GM19463 (cell line): ENCODE measurements at regions not wholly inside any gene's neighbourhood (a gene's known extent, or its start where the extent isn't known, plus 50 kb on each side); places are given as distances from the start of the nearest gene placed in this dataset.
"Not testable (repeated sequence)": the region's sequence is repeated elsewhere in the genome, so short reads cannot be mapped to it uniquely, and the experiment has no call there.

Experiments
- ATAC-seq: cut with Tn5 transposase; IDR thresholded peaks from one replicate; pipeline ENCODE4 v1.9.1; 2021; ENCODE audit warnings: mild to moderate bottlenecking, moderate library complexity; ENCODE audit not compliant: unreplicated experiment

DNA sequence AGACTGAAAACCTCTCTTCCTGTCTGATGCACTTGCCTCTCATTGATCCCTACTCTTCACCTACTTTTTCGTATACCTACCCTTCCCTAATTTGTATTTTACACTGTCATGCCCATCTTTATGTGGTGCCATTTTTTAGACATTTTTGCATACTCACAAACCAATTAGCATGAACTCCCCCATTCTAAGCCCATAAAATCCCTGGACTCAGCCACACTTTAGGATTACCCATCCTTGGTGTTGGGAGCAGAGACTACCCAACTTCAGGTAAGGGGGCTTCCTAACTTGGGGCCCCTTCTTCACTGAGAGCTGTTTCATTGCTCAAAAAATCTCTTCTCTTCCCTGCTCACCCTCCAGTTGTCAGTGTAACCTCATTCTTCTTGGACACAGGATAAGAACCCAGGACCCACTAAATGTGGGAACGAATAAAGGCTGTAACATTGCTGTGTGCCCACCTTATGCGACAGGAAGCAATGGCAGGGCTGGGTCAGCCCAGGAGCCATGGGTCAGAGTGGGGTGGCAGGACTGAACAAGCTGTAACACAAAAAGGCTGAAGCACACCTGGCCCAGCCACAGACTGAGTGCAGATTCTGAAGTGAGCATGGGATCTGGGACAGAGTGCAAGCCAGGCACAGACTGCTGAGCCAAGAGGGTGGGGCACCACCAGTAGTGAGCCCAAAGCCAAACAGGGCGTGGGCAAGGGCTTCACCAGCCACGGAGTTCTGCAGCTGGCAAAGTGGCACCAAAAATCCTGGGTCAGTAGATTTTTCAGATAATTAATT, 789.1 kb upstream of the HS3ST5 start:
- ATAC-seq, result no peak

DNA sequence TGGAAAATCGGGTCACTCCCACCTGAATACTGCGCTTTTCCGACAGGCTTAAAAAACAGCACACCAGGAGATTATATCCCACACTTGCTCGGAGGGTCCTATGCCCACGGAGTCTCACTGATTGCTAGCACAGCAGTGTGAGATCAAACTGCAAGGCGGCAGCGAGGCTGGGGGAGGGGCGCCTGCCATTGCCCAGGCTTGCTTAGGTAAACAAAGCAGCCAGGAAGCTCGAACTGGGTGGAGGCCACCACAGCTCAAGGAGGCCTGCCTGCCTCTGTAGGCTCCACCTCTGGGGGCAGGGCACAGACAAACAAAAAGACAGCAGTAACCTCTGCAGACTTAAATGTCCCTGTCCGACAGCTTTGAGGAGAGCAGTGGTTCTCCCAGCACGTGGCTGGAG, 778.7 kb upstream of the HS3ST5 start:
- ATAC-seq, result not testable (repeated sequence)

DNA sequence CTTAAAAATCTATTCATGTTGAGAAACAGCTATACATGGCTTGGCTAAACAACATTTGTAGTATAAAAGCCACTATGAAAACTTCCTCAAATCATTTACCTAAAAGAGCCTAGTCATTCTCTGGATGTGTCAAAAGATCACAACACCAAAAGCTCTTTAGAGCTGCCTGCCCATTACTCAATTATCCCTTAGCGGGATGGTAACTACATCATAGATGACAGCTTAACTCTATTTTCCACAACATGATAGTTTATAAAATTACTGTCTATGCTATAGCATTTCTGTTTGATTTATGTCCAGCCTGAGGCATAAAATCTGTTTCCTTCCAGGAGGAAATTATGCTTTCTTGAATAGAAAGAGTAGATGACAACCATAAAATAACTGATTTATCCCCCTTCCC, 777.6 kb upstream of the HS3ST5 start:
- no peak for ATAC-seq

DNA sequence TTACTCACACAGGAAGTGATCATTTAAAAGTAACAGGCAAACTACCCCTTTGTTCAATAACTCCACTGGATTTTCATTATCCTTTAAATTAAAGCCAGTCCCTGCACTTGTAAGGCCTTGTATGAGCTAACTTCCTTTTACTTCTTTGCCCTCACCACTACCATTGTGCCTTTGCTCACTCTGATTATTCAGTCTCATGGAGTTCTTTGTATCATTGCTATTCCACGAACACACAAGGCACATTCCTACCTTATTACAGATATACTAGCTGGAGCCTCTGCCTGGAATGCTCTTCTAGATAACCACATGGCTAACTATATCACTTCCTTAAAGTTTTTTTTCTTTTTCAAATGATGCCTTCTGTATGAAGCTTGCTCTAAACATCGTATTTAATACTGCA, 748.6 kb upstream of the HS3ST5 start:
- ATAC-seq, result no peak

DNA sequence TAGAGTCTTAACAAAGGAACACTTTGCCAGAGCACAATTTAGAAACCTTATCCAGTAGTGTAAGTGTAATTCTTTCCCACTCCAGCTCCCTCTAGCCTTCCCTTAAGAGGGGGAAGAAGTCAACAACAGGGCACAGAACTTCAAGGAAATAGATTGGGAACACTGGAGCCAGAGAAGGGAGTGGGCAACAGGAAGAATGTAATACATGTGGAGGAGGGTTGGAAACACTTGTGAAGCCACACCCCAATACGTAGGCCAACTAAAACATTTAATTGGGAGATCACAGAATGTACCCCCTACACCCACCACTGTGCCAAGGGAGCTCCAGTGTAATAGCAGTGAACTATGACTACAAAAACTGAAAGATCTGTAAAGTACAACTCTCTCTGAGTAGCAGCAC, 735.7 kb upstream of the HS3ST5 start:
- ATAC-seq, result no peak

DNA sequence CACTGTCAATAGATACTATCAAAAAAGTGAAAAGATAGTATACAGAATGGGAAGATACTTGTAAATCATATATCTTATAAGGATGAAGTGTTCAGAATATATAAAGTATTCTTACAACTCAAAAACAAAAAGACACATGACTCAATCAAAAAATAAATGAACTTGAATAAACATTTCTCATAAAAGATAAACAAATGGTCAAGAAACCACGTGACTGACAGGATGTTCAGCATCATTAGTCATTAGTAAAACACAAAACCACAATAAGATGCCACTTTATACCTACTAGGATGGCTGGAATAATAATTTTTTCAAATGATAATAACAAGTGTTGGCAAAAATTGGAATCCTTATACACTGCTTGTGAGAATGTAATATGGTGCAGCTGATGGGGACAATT, 729.1 kb upstream of the HS3ST5 start:
- ATAC-seq, result no peak

DNA sequence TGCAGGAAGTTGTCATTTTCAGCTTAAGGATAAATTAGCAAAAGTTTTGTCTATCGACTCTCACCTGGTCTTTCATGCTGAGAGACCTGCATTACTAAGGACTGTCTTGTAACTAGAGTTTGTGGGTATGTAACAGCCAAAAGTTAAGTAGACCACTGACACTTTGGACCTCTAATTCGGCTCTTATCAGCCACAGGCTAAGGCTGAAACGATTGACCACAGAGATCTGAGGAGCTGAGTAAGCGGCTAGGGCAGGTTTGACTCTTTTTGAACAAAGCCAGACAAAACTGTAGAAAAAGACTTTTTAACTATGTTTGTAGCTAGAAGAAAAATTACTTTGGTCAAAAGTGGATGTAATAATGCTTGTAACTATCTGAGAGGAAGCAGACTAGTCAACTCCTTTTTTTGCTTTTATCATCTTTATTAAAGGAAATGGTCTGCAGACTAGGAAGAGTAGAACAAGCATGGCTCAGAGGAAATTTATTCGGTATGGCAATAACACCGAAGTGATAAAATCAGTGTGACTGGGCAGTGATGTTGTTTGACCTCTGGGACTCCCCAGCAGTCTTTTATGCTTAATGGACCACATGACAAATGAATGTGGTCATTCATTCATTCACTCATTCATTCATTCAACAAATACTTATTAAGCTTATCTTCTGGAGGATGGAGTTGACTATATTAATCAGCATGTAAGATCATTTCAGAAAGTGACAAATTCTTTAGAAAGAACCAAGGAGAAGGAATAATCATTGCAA, 725.0 kb upstream of the HS3ST5 start:
- no peak for ATAC-seq

DNA sequence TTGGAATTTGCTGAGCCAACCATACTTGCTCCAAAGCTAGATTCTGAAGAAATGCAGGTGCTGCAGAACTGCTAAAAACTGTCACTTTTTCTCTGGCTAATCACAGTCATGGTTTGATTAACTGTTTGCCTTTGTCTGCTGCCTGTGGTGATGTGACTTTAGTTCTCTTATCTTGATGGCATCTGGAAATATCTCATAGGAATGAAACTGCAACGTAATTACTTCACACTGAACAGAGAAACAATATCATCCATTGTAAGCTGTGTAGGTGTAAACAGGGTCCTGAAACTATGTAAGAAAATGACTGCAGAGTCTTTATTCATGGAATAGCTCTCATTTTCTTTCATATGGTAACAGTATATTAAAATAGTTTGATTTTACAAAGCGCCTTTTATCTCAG, 721.9 kb upstream of the HS3ST5 start:
- no peak for ATAC-seq

DNA sequence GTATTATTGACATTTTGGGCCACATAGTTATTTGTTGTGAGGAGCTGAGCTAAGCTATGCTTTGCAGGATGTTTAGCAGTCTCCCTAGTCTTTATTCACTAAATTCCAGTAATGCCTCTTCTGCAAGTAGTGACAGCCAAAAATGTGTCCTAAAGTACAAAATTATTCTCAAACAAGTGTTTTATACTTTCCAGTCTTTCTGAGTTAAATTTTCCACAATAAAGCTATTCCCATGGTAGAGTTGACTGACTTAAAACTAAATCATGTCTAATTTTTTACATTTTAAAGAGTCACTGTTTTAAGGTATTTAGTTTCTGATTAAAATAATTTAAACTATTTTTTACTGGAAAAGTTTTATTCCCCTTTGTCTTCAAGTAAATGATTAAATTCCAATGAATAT, 717.8 kb upstream of the HS3ST5 start:
- ATAC-seq, result no peak

DNA sequence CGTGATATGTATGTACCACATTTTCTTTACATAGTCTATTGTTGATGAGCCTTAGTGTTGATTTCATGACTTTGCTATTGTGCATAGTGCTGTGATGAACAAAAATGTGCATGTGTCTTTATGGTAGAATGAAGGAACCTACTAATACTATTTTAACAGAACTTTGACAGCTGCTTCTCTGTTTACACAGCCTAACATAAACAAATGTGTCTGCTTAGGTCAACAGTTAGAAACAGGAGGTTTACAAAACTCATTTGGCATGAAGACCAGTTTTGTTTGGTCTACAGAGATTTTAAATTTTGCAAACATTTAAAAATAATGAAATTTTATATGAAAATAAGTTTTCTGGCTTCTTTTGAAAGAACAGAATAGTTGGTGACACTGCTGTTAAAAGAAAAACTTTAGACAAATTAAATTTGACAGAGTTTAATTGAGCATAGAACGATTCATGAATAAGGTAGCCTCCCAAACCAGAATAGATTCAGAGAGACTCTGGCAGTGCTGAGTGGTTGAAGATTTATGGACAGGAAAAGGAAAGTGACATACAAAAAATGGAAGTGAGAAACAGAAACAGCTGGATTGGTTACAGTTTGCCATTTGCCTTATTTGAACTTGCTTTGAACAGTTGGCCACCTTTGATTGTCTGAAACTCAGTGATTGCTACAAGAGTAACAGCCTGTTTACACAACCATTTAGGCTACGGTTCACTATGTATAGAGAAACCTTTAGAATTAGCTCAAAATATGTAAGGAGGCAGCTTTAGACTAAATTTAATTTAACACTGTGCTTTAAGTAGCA, 715.8 kb upstream of the HS3ST5 start:
- peak; percentile 67 for ATAC-seq

DNA sequence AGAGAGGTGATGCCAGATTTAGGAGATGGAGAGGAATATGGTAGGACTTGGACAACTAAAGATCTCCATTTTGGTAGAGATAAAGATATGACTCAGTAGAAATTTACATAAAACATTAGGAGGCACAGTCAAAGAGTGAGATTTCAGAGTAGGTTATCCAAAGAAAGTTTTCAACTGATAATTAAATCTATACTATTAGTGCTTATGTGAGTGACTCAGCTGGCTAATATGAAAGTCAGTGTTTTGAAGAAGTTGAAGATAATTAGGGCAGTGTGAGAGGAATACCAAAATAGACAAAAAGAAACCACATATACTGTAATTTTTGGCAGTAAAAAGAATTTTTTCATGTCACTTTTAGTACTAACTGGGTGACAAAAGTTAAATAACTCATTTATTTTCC, 712.8 kb upstream of the HS3ST5 start:
- no peak for ATAC-seq

DNA sequence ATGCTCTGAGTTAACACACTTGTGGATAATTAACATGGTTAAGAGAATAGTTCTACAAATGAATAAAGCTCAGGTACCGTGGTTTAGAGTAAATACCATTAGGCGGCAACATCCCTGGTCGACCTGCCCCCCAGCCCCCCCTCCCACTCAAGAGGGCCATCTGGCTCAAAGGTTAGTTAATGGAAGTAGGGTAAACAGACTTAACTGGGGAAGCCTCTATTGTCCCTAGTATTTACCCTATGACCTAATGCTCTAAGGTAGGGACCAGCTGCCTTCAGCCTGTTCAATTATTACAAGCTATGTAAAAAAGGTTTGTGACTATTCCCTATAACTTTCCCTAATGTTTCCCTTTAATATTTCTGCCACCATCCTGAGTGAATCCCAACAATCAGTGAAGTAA, 711.4 kb upstream of the HS3ST5 start:
- not testable (repeated sequence) for ATAC-seq

DNA sequence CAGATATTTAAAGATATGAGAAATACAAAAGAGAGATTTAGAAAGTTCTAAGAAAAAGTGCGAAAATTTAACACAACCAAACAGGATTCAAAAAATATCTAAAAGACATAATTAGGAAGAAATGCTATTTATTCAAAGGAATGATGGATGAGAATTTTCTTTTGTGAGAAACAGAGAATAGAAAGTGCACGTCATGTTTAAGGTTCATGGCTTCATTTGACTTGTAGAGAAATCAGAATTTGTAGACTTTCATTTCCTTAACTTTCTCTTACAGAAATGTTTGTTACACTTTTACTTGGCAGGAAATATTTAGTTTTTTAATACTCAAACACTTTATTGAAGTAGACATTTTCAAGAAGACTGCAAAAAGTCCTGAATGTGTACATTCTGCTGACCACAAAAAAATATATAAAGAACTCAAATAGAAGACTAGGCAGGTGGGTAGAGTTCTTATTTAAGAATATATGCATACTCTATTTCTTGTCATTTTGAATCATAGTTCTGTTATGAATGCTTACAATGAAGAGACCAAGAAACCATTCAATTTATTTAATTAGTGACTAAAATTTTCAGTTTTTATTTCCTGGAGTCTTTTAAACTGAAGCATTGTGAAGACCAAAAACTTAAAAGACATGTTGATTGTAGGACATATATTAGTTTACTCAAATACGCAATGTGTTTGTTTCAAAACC, 710.5 kb upstream of the HS3ST5 start:
- ATAC-seq, result no peak

DNA sequence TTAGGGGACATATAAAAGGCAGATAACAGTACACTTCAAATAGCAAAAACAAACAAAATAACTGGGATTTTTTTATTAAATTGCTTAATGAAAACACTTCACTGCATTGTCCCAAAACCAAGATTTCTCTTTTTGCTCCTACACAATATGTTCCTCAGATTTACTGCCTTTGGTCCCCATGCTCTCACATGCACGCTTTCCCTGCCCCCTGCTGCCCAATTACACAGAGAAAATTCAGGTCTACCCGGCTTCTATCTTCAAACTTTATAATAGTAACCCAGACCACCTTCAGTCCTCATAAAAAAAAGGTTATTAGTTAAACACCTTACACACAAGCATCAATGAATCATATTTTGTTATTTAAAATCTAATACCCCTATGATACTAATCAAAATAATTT, 673.8 kb upstream of the HS3ST5 start:
- ATAC-seq, result no peak

DNA sequence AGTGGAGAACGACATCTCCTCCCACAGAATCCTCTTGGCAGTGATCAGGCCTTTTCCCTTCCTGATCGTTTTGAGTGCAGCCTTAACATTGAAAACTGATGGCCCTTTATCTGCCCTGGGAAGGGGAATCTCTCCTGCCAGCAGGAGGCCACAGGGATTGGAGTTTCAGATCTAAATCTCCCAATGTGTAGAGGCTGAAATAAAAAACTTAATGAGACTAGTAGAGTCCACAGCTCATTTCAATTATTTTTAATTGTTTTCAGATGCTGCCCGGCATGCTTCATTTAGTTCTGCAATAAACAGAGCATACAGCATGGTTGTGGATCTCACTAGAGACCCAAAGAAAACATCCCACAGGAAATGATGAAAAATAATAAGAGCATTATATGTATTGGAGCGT, 662.2 kb upstream of the HS3ST5 start:
- ATAC-seq, result no peak

DNA sequence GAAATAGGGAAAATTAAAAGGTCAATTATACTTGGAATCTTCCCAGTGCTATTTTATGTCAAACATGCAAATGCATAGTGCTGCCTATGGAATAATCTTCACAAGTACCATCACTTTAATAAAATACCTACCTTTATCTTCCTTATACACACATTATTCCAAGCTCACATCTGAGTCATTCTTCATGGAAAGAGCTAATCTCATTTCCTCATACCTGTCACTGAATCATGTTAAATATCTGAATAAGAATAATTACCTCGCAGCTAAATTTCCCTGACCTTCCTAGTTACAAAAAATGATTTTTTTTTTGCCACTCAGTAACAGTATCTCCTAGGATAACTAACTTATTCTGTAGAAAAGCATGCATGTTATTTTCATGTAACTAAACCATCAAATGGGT, 661.4 kb upstream of the HS3ST5 start:
- ATAC-seq, result no peak

DNA sequence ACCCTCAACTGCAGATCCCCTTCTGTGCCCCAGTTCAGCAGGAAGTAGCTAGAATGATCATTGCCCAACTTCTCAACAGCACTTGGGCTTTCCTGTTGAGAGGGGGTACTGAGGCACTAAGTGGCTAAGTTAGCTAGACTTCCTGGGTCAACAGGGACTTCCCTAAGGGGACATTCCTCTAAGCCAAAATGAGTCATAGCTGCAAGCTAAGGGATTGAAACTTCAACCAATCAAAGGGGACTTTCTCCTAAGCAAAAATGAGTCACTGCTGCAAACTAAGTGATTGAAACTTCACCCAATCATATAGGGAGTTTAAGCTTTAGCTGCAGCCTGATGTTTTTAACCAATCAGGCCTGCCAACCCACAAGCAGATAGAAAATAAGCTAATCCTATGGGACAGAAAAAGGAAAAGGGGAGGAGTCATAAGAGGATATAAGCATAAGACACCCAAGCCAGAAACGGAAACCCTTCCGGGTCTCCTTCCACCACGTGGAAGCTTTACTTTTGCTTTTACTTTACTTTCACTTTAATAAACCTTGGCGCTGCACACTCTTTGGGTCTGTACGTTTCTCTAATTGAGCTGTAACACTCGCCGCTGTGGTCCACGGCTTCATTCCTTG, 659.0 kb upstream of the HS3ST5 start:
- ATAC-seq, result no peak

DNA sequence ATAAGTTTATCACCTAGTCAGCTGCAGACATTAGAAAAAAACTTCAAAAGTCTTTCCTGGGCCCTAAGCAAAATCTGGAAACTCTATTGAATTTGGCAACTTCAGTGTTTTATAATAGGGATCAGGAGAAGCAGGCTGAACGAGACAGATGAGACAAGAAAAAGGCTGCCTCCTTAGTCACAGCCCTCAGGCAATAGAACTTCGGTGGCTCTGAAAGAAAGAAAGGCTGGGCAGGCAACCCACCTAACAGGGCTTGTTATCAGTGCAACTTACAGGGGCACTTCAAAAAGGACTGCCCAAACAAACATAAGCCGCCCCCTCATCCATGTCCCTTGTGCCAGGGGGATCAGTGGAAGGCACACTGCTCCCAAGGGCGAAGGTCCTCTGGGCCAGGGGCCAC, 657.9 kb upstream of the HS3ST5 start:
- ATAC-seq, result no peak

DNA sequence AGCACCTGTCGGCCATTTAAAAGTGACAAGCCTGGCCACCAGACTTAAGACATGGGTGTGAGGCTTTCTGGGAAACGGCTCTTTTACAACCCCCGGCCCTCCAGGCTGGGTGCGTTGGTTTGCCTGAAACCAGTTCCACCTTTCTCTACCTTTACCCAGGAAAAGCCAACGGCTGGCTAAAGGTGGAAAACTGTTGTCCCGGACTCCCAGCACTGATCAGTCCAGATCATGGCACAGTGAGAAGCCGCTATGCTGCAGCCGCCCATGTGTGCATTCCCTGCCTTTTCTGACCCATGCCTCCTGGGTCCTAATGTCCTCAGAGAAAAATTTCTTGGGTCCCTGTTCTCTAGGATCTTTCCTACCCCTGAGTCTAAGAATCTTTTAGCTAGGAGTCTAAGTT, 655.7 kb upstream of the HS3ST5 start:
- no peak for ATAC-seq

DNA sequence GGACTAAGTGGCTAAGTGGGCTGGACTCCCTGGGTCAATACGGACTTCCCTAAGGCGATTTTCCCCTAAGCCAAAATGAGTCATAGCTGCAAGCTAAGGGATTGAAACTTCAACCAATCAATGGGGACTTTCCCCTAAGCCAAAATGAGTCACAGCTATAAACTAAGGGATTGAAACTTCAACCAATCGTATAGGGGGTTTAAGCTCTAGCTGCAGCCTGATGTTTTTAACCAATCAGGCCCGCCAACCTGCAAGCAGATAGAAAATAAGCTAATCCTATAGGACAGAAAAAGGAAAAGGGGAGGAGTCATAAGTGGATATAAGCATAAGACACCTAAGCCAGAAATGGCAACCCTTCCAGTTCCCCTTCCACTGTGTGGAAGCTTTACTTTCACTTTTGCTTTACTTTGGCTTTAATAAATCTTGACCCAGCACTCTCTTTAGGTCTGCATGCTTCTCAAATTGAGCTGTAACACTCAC, 655.0 kb upstream of the HS3ST5 start:
- ATAC-seq, result peak; percentile 49

DNA sequence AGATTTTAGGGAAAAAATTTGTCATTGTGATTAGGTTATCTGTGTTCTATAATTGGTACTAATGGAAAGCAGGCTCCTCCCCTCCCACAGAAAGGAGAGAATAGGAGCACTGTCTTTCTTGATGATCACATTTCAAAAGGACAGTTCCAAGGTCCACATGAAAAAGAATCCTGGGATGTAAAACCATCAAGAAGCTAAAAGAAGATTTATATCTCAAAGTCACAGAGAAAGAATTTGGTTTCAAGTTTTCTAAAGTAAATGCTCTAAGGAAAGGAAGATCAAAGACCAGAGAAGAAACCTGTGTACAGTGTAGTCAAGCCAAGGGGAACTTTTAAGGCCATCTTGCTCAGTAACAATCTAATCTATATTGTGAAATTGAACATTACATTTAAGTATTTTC, 652.7 kb upstream of the HS3ST5 start:
- ATAC-seq, result no peak
